Omental fat pad (tissue), 3 donors: ENCODE measurements at regions not wholly inside any gene's neighbourhood (a gene's known extent, or its start where the extent isn't known, plus 50 kb on each side); places are given as distances from the start of the nearest gene placed in this dataset.

Experiments used
- ATAC-seq: fragments of 150-250 bp; one replicate; pipeline ENCODE4 v1.9.1; 2016; ENCODE audit warnings: mild to moderate bottlenecking, moderate library complexity; ENCODE audit not compliant: low FRiP score
- DNase-seq: peaks from one replicate; pipeline ENCODE4 v3.0.0-alpha.2; 2019; ENCODE audit warnings: low spot score
- CTCF ChIP-seq, 3 donors: fragments of 450-650 bp; IDR thresholded peaks; one replicate each; pipeline ENCODE4 v1.5.1; 2016 to 2017; ENCODE audit warnings: antibody characterized with exemption in 3 of 3, mild to moderate bottlenecking in 3 of 3, moderate library complexity in 2 of 3

GRCh38 chr1:42096554-42096953, 56.7 kb upstream of the GUCA2B start:
- TF ChIP-seq CTCF (IDR thresholded peaks at IDR 0.05): no peak
- ATAC-seq: no peak
- no peak for DNase-seq

GRCh38 chr1:42089246-42089645, 64.0 kb upstream of the GUCA2B start:
- no peak for TF ChIP-seq CTCF (IDR thresholded peaks at IDR 0.05)
- DNase-seq: no peak
- ATAC-seq: no peak

- DNase-seq (no peak), ATAC-seq (no peak)
- TF ChIP-seq CTCF (IDR thresholded peaks at IDR 0.05): no peak
Measured at GRCh38 chr1:42086146-42086545, 67.1 kb upstream of the GUCA2B start.

- DNase-seq (no peak), ATAC-seq (no peak)
- TF ChIP-seq CTCF (IDR thresholded peaks at IDR 0.05): no peak
Measured at GRCh38 chr1:42085596-42085995, 67.6 kb upstream of the GUCA2B start.

- no peak for TF ChIP-seq CTCF (IDR thresholded peaks at IDR 0.05)
- DNase-seq: no peak
- ATAC-seq: no peak
Measured at GRCh38 chr1:42081475-42081874, 71.7 kb upstream of the GUCA2B start.

- no peak for TF ChIP-seq CTCF (IDR thresholded peaks at IDR 0.05)
- no peak for ATAC-seq
Measured at GRCh38 chr1:42075179-42075578, 78.0 kb upstream of the GUCA2B start.

GRCh38 chr1:42070996-42071395, 82.2 kb upstream of the GUCA2B start:
- ATAC-seq: no peak
- DNase-seq: no peak
- no peak for TF ChIP-seq CTCF (IDR thresholded peaks at IDR 0.05)

More at GRCh38 chr1:42075179-42075578, 78.0 kb upstream of the GUCA2B start:
- DNase-seq: no peak
